ENCODE measurements at regions not wholly inside any gene's neighbourhood (a gene's known extent, or its start where the extent isn't known, plus 50 kb on each side); places are given as distances from the start of the nearest gene placed in this dataset.
A peak's percentile ranks its signal among the peaks of the same experiment; 100 is the strongest.
"Not testable (repeated sequence)": the region's sequence is repeated elsewhere in the genome, so short reads cannot be mapped to it uniquely, and the experiment has no call there.

DNA sequence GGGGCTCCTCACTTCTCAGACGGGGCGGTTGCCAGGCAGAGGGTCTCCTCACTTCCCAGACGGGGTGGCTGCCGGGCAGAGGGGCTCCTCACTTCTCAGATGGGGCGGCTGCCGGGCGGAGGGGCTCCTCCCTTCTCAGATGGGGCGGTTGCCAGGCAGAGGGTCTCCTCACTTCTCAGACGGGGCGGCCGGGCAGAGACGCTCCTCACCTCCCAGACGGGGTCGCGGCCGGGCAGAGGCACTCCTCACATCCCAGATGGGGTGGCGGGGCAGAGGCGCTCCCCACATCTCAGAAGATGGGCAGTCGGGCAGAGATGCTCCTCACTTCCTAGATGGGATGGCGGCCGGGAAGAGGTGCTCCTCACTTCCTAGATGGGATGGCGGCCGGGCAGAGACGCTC, 148.3 kb downstream of the UTRN start:
- POLR2A ChIA-PET, H3K27me3 Mint-ChIP-seq, H3K4me3 Mint-ChIP-seq, CTCF ChIA-PET, H3K27ac Mint-ChIP-seq, DNase-seq, H3K9me3 Mint-ChIP-seq: not testable (repeated sequence)
- Mint-ChIP-seq H3K4me1 (peaks cover 10% of the 10 kb centered on the region), H3K36me3 (ENCODE audit: low read depth) (peaks cover 62% of the 10 kb centered on the region)

DNA sequence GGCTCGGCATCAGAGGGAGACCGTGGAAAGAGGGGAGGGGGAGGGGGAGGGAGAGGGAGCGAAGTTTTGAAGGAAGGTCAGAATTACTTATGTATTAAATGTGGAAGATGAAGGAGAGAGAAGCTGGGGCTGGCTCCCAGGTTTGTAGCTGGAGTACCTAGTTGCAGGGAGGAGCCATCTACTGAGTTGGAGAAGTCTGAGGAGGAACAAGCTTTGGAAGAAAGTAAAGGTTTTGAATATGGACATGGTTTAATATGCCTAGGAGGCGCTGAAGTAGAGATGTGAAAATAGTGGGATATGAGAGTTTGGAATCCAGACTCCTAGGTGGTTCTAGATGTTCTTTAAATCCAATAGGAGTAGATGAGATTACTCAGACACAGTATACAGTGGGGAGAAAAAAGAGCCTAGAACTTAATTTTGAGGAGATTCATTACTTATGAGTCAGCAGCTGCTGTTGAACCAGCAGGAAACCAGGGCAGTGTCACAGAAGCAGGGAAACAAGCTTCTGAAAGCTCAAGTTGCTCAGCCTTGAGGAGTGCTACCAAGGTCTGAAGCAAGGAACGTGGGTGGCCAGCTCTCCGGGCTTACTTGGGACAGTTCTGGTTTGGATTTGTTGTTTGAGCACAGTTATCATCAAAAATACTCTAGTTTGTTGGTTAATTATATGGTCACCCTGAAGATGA, 149.3 kb downstream of the UTRN start:
- H3K27me3 Mint-ChIP-seq, result no peaks in the 10 kb centered on the region
- no peak for DNase-seq
- no peak overlapping the region for H3K27ac Mint-ChIP-seq
- no peak overlapping the region for H3K4me3 Mint-ChIP-seq
- ChIA-PET POLR2A (no interaction called here), CTCF (interaction anchor here (1.4 kb wide), 1 partner anchor 88 kb away, joined by 3 read pairs; no protein-coding TSS in a partner anchor)
- peaks cover 68% of the 10 kb centered on the region for H3K36me3 Mint-ChIP-seq (ENCODE audit: low read depth)
- H3K9me3 Mint-ChIP-seq, result peaks cover 3% of the 10 kb centered on the region
- peaks cover 10% of the 10 kb centered on the region for H3K4me1 Mint-ChIP-seq

DNA sequence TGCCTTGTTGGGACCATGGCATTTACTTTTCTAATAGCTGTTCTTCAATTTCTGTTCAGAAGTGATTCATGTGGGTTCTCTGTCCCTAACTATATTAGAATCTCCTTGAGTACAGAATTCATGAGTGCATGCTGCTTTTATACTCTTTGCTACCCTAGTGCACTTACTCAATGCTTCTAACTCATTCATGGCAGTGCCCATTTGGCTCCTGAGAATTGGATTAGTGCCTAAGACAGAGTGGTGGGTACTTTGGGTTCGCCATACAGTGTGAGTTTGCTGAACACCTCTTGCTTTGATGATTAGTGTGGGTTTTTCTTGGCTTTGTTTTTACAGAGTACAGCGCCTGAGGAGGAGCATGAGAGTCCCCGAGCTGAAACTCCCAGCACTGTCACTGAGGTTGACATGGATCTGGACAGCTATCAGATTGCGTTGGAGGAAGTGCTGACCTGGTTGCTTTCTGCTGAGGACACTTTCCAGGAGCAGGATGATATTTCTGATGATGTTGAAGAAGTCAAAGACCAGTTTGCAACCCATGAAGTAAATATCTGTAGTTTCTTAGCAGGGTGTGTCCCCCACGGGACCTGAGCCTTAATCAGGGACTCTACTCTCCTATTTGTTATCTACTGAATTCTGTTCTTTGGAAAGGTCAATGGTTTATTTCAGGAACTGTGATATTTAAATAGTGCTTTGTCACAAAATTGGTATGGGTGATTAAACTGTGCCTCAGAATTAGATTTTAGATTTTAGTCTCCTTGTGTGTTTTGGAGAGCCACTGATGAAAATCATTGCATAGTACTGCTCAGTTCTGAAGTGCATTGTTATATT, 150.7 kb downstream of the UTRN start:
- ChIA-PET CTCF (interaction anchor here (1.4 kb wide), 1 partner anchor 89 kb away, joined by 3 read pairs; no protein-coding TSS in a partner anchor), POLR2A (no interaction called here)
- H3K36me3 Mint-ChIP-seq (ENCODE audit: low read depth), result peaks cover 72% of the 10 kb centered on the region
- H3K4me3 Mint-ChIP-seq, result no peak overlapping the region
- H3K4me1 Mint-ChIP-seq, result peaks cover 10% of the 10 kb centered on the region
- peaks cover 14% of the 10 kb centered on the region for H3K9me3 Mint-ChIP-seq
- no peaks in the 10 kb centered on the region for H3K27me3 Mint-ChIP-seq
- H3K27ac Mint-ChIP-seq, result no peak overlapping the region
- no peak for DNase-seq

DNA sequence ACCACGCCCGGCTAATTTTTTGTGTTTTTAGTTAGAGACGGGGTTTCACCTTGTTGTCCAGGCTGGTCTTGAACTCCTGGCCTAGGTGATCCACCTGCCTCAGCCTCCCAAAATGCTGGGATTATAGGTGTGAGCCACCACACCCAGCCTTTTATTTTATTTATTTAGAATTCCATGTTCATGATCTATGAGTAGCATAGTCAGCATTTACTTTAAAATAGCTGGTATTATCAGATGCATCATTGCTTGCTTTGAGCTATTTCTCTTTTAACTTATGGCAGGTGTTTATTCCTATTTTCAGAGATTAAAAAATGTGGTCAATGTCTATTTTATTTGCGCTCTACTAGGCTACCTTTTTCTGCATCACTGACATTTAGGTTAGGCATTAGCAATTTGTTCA, 152.0 kb downstream of the UTRN start:
- Mint-ChIP-seq H3K4me1 (peaks cover 10% of the 10 kb centered on the region), H3K9me3 (peaks cover 26% of the 10 kb centered on the region), H3K27ac (no peak overlapping the region), H3K4me3 (no peak overlapping the region), H3K36me3 (ENCODE audit: low read depth) (peaks cover 73% of the 10 kb centered on the region), H3K27me3 (no peaks in the 10 kb centered on the region)
- CTCF ChIA-PET, result interaction anchor here (2.1 kb wide), 1 partner anchor 43 kb away, joined by 5 read pairs; no protein-coding TSS in a partner anchor
- POLR2A ChIA-PET, result interaction anchor here (1.0 kb wide), 1 partner anchor 31 kb away, joined by 3 read pairs; no protein-coding TSS in a partner anchor
- DNase-seq, result no peak

GRCh38 chr6:144438103-144438502, 153.0 kb downstream of the UTRN start:
- ChIA-PET CTCF (interaction anchor here (0.5 to 2.1 kb wide), 2 partner anchors 42 to 94 kb away, joined by 5 to 6 read pairs; no protein-coding TSS in a partner anchor), POLR2A (interaction anchor here (1.0 kb wide), 1 partner anchor 32 kb away, joined by 3 read pairs; no protein-coding TSS in a partner anchor)
- peaks cover 31% of the 10 kb centered on the region for H3K9me3 Mint-ChIP-seq
- no peak for DNase-seq
- H3K4me3 Mint-ChIP-seq, result no peak overlapping the region
- no peak overlapping the region for H3K27ac Mint-ChIP-seq
- H3K4me1 Mint-ChIP-seq, result peaks cover 9% of the 10 kb centered on the region
- no peaks in the 10 kb centered on the region for H3K27me3 Mint-ChIP-seq
- peaks cover 78% of the 10 kb centered on the region for H3K36me3 Mint-ChIP-seq (ENCODE audit: low read depth)

- Mint-ChIP-seq H3K9me3 (peaks cover 31% of the 10 kb centered on the region), H3K4me1 (peaks cover 9% of the 10 kb centered on the region), H3K27me3 (no peaks in the 10 kb centered on the region), H3K27ac (no peak overlapping the region), H3K36me3 (ENCODE audit: low read depth) (peaks cover 82% of the 10 kb centered on the region), H3K4me3 (no peak overlapping the region)
- DNase-seq, result no peak
- CTCF ChIA-PET, result interaction anchor here (2.1 kb wide), 1 partner anchor 41 kb away, joined by 5 read pairs; no protein-coding TSS in a partner anchor
- POLR2A ChIA-PET, result no interaction called here
Observed at GRCh38 chr6:144439016-144439415, 153.9 kb downstream of the UTRN start.

GRCh38 chr6:144441801-144442200, 156.7 kb downstream of the UTRN start:
- H3K27ac Mint-ChIP-seq, H3K27me3 Mint-ChIP-seq, H3K4me3 Mint-ChIP-seq, DNase-seq, H3K4me1 Mint-ChIP-seq, POLR2A ChIA-PET, CTCF ChIA-PET: not testable (repeated sequence)
- Mint-ChIP-seq H3K9me3 (peaks cover 31% of the 10 kb centered on the region), H3K36me3 (ENCODE audit: low read depth) (peaks cover 79% of the 10 kb centered on the region)

GRCh38 chr6:144443157-144443556, 158.0 kb downstream of the UTRN start:
- no peaks in the 10 kb centered on the region for H3K4me1 Mint-ChIP-seq
- no peak overlapping the region for H3K27ac Mint-ChIP-seq
- ChIA-PET POLR2A (no interaction called here), CTCF (interaction anchor here (1.0 kb wide), 1 partner anchor 101 kb away, joined by 3 read pairs; no protein-coding TSS in a partner anchor)
- DNase-seq, result no peak
- peaks cover 77% of the 10 kb centered on the region for H3K36me3 Mint-ChIP-seq (ENCODE audit: low read depth)
- no peak overlapping the region for H3K4me3 Mint-ChIP-seq
- no peaks in the 10 kb centered on the region for H3K27me3 Mint-ChIP-seq
- H3K9me3 Mint-ChIP-seq, result peaks cover 31% of the 10 kb centered on the region

DNA sequence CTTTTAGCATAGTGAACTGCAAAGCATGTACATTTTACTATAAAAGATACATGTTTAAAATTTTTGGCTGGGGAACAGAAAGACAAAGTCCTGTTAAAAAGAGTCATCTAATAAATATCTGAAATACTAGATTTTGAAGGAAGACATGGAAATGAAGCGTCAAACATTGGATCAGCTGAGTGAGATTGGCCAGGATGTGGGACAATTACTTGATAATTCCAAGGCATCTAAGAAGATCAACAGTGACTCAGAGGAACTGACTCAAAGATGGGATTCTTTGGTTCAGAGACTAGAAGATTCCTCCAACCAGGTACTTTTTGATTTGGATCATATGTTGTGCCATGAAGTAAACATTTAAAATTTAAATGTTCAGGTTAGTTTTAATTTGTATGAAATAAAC, 162.3 kb downstream of the UTRN start:
- ChIA-PET CTCF (no interaction called here), POLR2A (no interaction called here)
- DNase-seq, result no peak
- Mint-ChIP-seq H3K9me3 (peaks cover 1% of the 10 kb centered on the region), H3K27me3 (no peaks in the 10 kb centered on the region), H3K4me1 (peaks cover 9% of the 10 kb centered on the region), H3K27ac (no peak overlapping the region), H3K4me3 (no peak overlapping the region), H3K36me3 (ENCODE audit: low read depth) (peaks cover 68% of the 10 kb centered on the region)

DNA sequence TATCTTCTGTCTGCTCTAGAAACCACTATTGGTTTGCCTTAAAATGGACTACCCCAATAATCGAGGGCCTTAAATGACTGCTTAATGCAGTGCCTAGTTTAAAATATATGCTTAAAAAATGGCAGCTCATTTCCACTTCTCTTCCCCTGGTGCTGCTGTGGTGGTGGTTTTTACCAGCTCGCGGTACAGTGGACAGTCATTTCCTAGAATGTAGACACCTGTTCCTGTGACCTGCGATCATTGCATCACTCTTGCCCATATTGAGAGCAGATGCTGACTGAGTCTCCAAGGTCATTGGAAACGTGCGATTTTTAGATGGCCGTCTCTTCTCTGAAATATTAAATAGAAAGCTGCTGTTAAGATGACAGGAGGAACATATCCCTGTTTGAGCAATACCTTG, 164.1 kb downstream of the UTRN start:
- ChIA-PET CTCF (interaction anchor here (0.6 kb wide), 1 partner anchor 14 kb away, joined by 4 read pairs; no protein-coding TSS in a partner anchor), POLR2A (interaction anchor here (0.7 kb wide), 1 partner anchor 65 kb away, joined by 3 read pairs; no protein-coding TSS in a partner anchor)
- no peaks in the 10 kb centered on the region for H3K9me3 Mint-ChIP-seq
- peaks cover 66% of the 10 kb centered on the region for H3K36me3 Mint-ChIP-seq (ENCODE audit: low read depth)
- peaks cover 9% of the 10 kb centered on the region for H3K4me1 Mint-ChIP-seq
- no peak overlapping the region for H3K27ac Mint-ChIP-seq
- no peak overlapping the region for H3K4me3 Mint-ChIP-seq
- no peak for DNase-seq
- no peaks in the 10 kb centered on the region for H3K27me3 Mint-ChIP-seq

DNA sequence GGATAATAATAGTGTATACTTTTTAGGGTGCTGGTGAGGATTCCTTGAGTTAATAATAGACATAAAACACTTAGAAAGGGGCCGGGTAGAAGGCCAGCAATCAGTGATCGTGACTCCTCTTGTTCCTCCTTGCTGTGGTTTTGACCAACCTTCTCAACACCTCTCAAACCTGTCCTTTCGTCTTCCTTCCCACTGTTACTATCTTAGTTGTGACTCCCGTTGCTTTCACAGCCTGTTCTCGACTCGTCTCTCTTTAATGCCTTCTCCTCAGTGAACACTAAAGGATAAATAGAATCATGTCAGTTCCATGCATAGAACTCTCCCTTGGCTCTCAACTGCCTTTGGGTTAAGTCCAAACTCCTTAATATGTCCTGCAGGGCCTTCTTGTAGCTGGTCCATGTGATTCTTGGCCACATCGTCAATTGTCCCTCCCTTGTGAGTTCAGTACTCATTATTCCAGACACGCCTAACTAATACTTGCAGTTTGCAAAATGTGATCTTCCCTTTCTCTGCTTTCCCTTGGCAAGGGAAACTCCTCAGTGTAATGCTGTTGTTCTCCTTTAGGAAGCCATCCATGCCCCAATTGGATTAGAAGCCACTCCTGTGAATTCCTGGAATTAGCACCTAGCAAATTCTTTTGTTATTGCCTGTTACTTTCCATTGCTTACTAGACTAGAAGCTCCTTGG, 164.9 kb downstream of the UTRN start:
- H3K36me3 Mint-ChIP-seq (ENCODE audit: low read depth), result peaks cover 66% of the 10 kb centered on the region
- ChIA-PET POLR2A (interaction anchor here (0.7 kb wide), 1 partner anchor 65 kb away, joined by 3 read pairs; no protein-coding TSS in a partner anchor), CTCF (no interaction called here)
- peaks cover 9% of the 10 kb centered on the region for H3K4me1 Mint-ChIP-seq
- H3K27ac Mint-ChIP-seq, result no peak overlapping the region
- H3K4me3 Mint-ChIP-seq, result no peak overlapping the region
- no peaks in the 10 kb centered on the region for H3K9me3 Mint-ChIP-seq
- no peaks in the 10 kb centered on the region for H3K27me3 Mint-ChIP-seq
- DNase-seq, result no peak

GRCh38 chr6:144460327-144461095, 175.4 kb downstream of the UTRN start:
- no peaks in the 10 kb centered on the region for H3K9me3 Mint-ChIP-seq
- POLR2A ChIA-PET, result interaction anchor here (1.3 kb wide), 1 partner anchor 109 kb away, joined by 3 read pairs; no protein-coding TSS in a partner anchor
- no peak for DNase-seq
- H3K27ac Mint-ChIP-seq, result peak overlapping the region; percentile 60
- H3K4me1 Mint-ChIP-seq, result peaks cover 12% of the 10 kb centered on the region
- H3K27me3 Mint-ChIP-seq, result no peaks in the 10 kb centered on the region
- peaks cover 81% of the 10 kb centered on the region for H3K36me3 Mint-ChIP-seq (ENCODE audit: low read depth)
- CTCF ChIA-PET, result interaction anchor here (0.7 kb wide), 2 partner anchors 47 to 120 kb away, joined by 4 to 6 read pairs; no protein-coding TSS in a partner anchor
- no peak overlapping the region for H3K4me3 Mint-ChIP-seq

Data from activated CD4-positive, alpha-beta memory T cell treated with anti-CD3 and anti-CD28 coated beads, Interleukin-2, amount 10 ng/mL, durations not matched to agents 7 days and 5 days (primary cell).